Transverse colon (tissue), 4 donors: ENCODE measurements at regions not wholly inside any gene's neighbourhood (a gene's known extent, or its start where the extent isn't known, plus 50 kb on each side); places are given as distances from the start of the nearest gene placed in this dataset.

Experiments used
- DNase-seq: peaks from one replicate; pipeline ENCODE4 v3.0.0-alpha.2; 2019
- H3K27ac ChIP-seq, 4 donors: fragments of 200-600 bp; sonication (generic); 2 replicates each; pipeline ENCODE4 v1.5.1; 2016 to 2018; ENCODE audit warnings: inconsistent platforms in 4 of 4
- H3K27me3 ChIP-seq: fragments of 200-600 bp; sonication (generic); 2 replicates; pipeline ENCODE4 v1.5.1; 2017; ENCODE audit warnings: inconsistent platforms
- H3K36me3 ChIP-seq, 4 donors: fragments of 200-600 bp; sonication (generic); 2 replicates each; pipeline ENCODE4 v1.5.1; 2017 to 2019; ENCODE audit warnings: inconsistent platforms in 4 of 4
- H3K4me1 ChIP-seq, 4 donors: fragments of 200-600 bp; sonication (generic); 2 replicates each; pipeline ENCODE4 v1.5.1; 2017 to 2020; ENCODE audit warnings: inconsistent platforms in 4 of 4
- H3K4me3 ChIP-seq, 4 donors: fragments of 200-600 bp; sonication (generic); 1 replicate in 1 of 4; 2 replicates in 3 of 4; pipeline versions ENCODE4 v1.5.1 to v1.6.1; 2017 to 2019; ENCODE audit warnings: inconsistent platforms in 4 of 4
- H3K9me3 ChIP-seq, 2 donors: fragments of 200-600 bp; sonication (generic); 2 replicates each; pipeline ENCODE4 v1.5.1; 2017 to 2019; ENCODE audit warnings: inconsistent platforms in 2 of 2
- CTCF ChIP-seq, 5 experiments: fragments of 200-600 bp in 3 of 5; fragments of 450-650 bp in 2 of 5; sonication (generic) in 3 of 5; IDR thresholded peaks; 1 replicate in 2 of 5; 2 replicates in 3 of 5; pipeline ENCODE4 v1.5.1; 2016 to 2017; ENCODE audit warnings: antibody characterized with exemption in 5 of 5, inconsistent platforms in 3 of 5, mild to moderate bottlenecking in 2 of 5, moderate library complexity in 1 of 5
- EP300 ChIP-seq: sonication (generic); formaldehyde crosslinking; IDR thresholded peaks from one replicate; pipeline ENCODE4 v1.6.1; 2017; ENCODE audit warnings: antibody characterized with exemption, low read depth
- POLR2A ChIP-seq: fragments of 450-650 bp; IDR thresholded peaks from one replicate; pipeline ENCODE4 v1.6.1; 2016; ENCODE audit warnings: antibody characterized with exemption, mild to moderate bottlenecking, moderate library complexity
- POLR2AphosphoS5 ChIP-seq, 3 donors: sonication (generic); formaldehyde crosslinking; IDR thresholded peaks; one replicate each; pipeline ENCODE4 v1.6.1; 2016; ENCODE audit warnings: antibody characterized with exemption in 3 of 3
- WGBS, 2 donors: methylation state at CpG; one replicate each; pipeline ENCODE4 v1.1.5; 2018; ENCODE audit warnings: low coverage in 1 of 2; 5-methylcytosine and 5-hydroxymethylcytosine counted together
- in situ Hi-C, 4 donors: fragments of 200-750 bp; cut with MboI; loops; one replicate each; pipeline versions ENCODE4 v1.15.0 to v1.15.1; 2017; ENCODE audit warnings: low sequenced_read_pairs in 3 of 4, low pct_ligation_motif_present in 1 of 4, low pct_unique_long_range_greater_than_20kb in 1 of 4
- intact Hi-C: fragments of 100-400 bp; cut with DNase I; formaldehyde crosslinking; loops from one replicate; pipeline ENCODE4 v1.15.1; 2023; ENCODE audit warnings: low total_unique reads

DNA sequence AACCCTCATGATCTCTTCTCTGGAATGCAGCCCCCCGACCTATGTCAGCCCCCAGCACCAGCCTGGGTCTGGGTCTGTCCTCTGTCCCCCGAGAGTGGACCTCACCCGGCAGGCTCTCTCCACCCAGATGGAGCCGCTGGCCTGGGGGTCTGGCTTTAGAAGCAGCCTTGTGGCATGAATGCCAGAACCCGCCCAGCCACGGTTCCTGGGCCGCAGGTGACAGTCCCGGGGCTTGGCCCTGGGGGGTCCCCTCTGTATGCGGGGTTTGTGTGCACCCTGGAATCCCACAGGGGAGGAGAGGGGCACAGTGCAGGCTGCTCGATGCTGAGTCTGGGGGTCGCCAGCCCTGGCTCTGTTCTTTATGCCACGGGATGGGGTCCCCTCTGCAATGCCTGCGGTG lies 96.0 kb upstream of the ACTRT2 start:
- Histone ChIP-seq H3K27ac (no peak overlapping the region), H3K4me3 (no peak overlapping the region), H3K9me3 (no peaks in the 10 kb centered on the region), H3K4me1 (no peaks in the 10 kb centered on the region), H3K36me3 (no peaks in the 10 kb centered on the region), H3K27me3 (peaks cover 42% of the 10 kb centered on the region)
- WGBS, 2 donors = 84% methylated on average over 11 of the region's 13 CpGs; no CpG with 5 or more reads in 1 of the 2 donors
- in situ Hi-C loops = no loop called here
- no peak for TF ChIP-seq POLR2A
- TF ChIP-seq POLR2AphosphoS5 (IDR thresholded peaks at IDR 0.05) = no peak
- TF ChIP-seq EP300 = no peak
- TF ChIP-seq CTCF (IDR thresholded peaks at IDR 0.05) = no peak
- intact Hi-C loops = no loop called here
- DNase-seq = no peak

GRCh38 chr1:2925918-2926317 lies 95.3 kb upstream of the ACTRT2 start:
- intact Hi-C loops = no loop called here
- no peak overlapping the region for H3K4me3 ChIP-seq
- WGBS, 2 donors = 58 to 89% methylated on average over 4 to 10 of the region's 10 CpGs
- H3K27me3 ChIP-seq = peaks cover 42% of the 10 kb centered on the region
- no peaks in the 10 kb centered on the region for H3K9me3 ChIP-seq
- DNase-seq = no peak
- no peaks in the 10 kb centered on the region for H3K4me1 ChIP-seq
- no peak overlapping the region for H3K27ac ChIP-seq
- no peak for TF ChIP-seq EP300
- TF ChIP-seq CTCF (IDR thresholded peaks at IDR 0.05) = no peak
- no peak for TF ChIP-seq POLR2AphosphoS5 (IDR thresholded peaks at IDR 0.05)
- TF ChIP-seq POLR2A = no peak
- in situ Hi-C loops = no loop called here
- H3K36me3 ChIP-seq = no peaks in the 10 kb centered on the region

- no peak overlapping the region for H3K4me3 ChIP-seq
- WGBS, 2 donors = 63% methylated on average over 4 of the region's 5 CpGs; no CpG with 5 or more reads in 1 of the 2 donors
- in situ Hi-C loops = no loop called here
- peaks cover 44% of the 10 kb centered on the region for H3K27me3 ChIP-seq
- H3K4me1 ChIP-seq = no peaks in the 10 kb centered on the region
- H3K36me3 ChIP-seq = no peaks in the 10 kb centered on the region
- intact Hi-C loops = no loop called here
- DNase-seq = no peak
- TF ChIP-seq POLR2A = no peak
- no peak for TF ChIP-seq CTCF (IDR thresholded peaks at IDR 0.05)
- TF ChIP-seq POLR2AphosphoS5 (IDR thresholded peaks at IDR 0.05) = no peak
- TF ChIP-seq EP300 = no peak
- no peaks in the 10 kb centered on the region for H3K9me3 ChIP-seq
- H3K27ac ChIP-seq = no peak overlapping the region
Observed at GRCh38 chr1:2926447-2927055, 94.7 kb upstream of the ACTRT2 start.

- no peak overlapping the region for H3K4me3 ChIP-seq
- no peaks in the 10 kb centered on the region for H3K4me1 ChIP-seq
- no peak for DNase-seq
- in situ Hi-C loops = no loop called here
- 62% methylated on average over 40 of the region's 40 CpGs; no CpG with 5 or more reads in 1 of the 2 donors for WGBS, 2 donors
- H3K27ac ChIP-seq = no peak overlapping the region
- no peaks in the 10 kb centered on the region for H3K36me3 ChIP-seq
- intact Hi-C loops = no loop called here
- H3K27me3 ChIP-seq = peaks cover 46% of the 10 kb centered on the region
- H3K9me3 ChIP-seq = no peaks in the 10 kb centered on the region
- TF ChIP-seq POLR2A = no peak
- TF ChIP-seq CTCF (IDR thresholded peaks at IDR 0.05) = no peak
- no peak for TF ChIP-seq EP300
- no peak for TF ChIP-seq POLR2AphosphoS5 (IDR thresholded peaks at IDR 0.05)
Observed at GRCh38 chr1:2927393-2928360, 93.6 kb upstream of the ACTRT2 start.
